ACHN (cell line): ENCODE measurements at regions not wholly inside any gene's neighbourhood (a gene's known extent, or its start where the extent isn't known, plus 50 kb on each side); places are given as distances from the start of the nearest gene placed in this dataset.
A peak's percentile ranks its signal among the peaks of the same experiment; 100 is the strongest.
"Not testable (repeated sequence)": the region's sequence is repeated elsewhere in the genome, so short reads cannot be mapped to it uniquely, and the experiment has no call there.

ENCODE experiments used
- DNase-seq: peaks from one replicate; pipeline ENCODE4 v3.0.0-alpha.2; 2015
- in situ Hi-C: cut with HindIII; loops from 2 replicates; pipeline ENCODE4 v1.10.0; 2017; ENCODE audit warnings: low sequenced_read_pairs, low pct_ligation_motif_present, low pct_unique_long_range_greater_than_20kb

DNA sequence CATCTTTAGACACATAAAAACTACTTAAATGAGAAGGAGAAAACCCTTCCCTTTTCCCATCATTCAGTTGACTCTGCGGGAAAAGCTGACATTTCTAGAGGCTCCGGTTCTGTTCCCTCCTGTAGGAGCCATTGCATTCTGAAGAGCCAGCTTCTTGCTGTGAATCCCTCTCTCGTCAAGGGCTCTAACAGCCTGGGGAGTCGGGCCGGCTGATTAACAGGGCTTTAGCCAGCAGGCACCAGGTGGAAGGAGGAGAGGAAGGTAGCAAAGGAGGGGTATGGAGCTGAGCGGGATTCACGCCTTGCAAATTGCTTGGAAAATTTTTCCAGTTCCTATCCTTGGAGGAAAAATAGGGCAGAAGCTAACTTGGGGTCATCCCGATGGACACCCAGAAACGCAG, 108.3 kb upstream of the UBE2E1 start:
- in situ Hi-C loops: no loop called here
- no peak for DNase-seq

- no peak for DNase-seq
- in situ Hi-C loops: no loop called here
These were observed 107.0 kb upstream of the UBE2E1 start for GRCh38 chr3:23698652-23699313.

GRCh38 chr3:23700616-23701015, 105.1 kb upstream of the UBE2E1 start:
- in situ Hi-C loops: no loop called here

DNA sequence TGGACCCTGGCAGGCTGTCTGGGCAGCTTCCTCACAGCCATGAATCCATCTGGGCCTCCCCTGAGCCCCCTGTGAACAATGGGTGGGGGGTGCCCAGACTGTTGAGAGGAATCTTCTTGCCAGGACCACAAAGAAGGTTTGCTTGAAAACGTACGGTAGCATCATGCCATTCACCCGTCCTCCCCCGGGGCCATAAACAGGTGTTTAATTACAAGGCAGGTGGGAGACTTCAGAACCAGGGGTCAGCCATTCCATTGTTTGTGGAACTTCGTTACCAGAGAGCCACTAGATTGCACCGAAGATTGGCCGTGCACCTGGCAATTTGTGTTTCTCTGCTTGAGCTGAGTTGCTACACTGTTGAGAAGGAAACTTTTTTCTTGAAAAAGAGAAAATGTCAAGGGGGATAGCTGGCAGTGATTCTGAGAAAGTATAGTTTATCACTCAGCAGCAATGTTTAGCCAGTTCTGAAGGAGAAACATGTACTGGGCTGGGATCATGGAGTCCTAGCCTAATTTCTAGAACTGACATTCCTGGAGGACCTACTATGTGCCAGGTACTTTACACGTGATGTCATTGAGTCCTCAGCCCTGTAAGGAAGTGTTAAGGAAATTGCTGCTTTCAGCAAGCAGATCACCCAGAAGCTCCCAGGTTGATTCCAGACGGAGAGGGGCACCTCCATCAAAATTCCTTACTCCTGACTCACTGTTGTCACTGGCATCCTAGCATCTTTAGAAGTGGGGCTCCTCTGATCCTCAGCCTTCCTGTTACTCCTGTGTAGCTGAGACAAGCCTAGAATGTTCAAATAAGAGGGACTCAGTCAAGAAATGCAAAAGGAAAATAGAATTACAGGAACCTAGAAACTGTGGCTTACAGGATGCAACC, 103.8 kb upstream of the UBE2E1 start:
- DNase-seq: peak; percentile 33
- in situ Hi-C loops: no loop called here

More at GRCh38 chr3:23700616-23701015, 105.1 kb upstream of the UBE2E1 start:
- no peak for DNase-seq

- in situ Hi-C loops: no loop called here
- no peak for DNase-seq
These were observed 101.5 kb upstream of the UBE2E1 start for GRCh38 chr3:23704298-23704697.

DNA sequence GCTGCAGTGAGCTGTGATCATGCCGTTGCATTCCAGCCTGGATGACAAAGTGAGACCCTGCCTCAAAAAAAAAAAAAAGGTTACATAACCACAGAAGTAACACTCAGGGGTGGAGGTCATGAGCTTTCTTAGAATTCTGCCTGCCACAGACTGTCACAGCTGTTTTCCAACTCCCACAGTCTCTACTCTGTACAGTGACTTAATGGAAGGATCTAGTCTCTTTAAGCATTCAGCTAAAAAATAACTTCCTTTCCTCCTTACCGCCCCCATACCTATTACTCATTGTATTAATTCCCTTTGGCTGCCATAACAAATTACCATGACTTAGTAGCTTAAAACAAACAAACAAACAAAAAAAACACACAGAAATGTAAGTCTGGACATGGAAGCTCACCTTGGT, 99.6 kb upstream of the UBE2E1 start:
- in situ Hi-C loops: no loop called here
- DNase-seq: no peak

- in situ Hi-C loops: no loop called here
- DNase-seq: no peak
These were observed 95.8 kb upstream of the UBE2E1 start for GRCh38 chr3:23709987-23710386.

DNA sequence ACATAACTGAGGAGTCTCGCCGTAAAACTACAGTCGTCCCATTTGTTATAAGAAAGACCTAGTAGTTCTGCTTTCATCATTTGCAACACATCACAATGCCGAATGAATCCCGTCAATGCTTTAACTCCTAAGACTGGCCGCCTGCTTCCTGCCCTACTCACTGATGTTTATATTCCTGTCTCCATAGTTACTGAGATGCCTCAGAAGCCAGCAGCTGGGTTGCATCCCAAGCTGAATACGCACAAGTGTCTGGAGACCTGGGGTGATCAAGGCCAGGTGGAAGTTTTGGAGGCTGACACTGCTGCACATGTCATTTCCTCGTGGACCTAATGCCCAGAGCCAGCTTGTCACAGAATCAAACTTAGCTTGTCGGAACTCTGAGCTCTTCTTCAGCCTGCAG, 95.2 kb upstream of the UBE2E1 start:
- in situ Hi-C loops: no loop called here
- DNase-seq: no peak

DNA sequence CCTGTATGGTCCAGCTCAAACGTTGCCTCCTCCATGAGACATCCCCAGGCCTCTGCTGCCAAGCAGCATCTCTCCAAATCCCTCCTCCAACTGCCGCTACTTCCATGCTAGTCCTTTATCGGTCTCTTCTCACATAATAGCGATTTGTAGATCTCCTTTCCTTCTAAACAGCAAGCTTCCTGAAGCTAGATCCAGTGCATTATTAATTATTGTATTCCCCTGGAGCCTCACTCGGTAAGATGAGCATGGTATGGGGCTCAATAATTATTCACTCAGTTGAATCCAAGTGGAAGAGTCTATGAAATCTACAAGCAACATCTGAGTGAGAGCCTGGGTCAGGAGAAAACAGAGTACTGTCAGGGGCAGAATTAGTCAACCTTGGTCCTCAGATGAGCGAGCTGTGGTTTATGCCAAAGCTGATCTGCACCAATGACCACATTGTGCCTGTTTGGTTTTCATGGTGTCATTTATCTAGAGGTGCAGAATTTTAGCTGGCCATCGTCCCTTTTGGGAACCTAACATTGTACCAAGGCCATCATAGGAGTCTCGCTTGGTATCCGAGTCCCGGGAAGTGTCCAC, 93.8 kb upstream of the UBE2E1 start:
- in situ Hi-C loops: no loop called here
- DNase-seq: peak; percentile 5

DNA sequence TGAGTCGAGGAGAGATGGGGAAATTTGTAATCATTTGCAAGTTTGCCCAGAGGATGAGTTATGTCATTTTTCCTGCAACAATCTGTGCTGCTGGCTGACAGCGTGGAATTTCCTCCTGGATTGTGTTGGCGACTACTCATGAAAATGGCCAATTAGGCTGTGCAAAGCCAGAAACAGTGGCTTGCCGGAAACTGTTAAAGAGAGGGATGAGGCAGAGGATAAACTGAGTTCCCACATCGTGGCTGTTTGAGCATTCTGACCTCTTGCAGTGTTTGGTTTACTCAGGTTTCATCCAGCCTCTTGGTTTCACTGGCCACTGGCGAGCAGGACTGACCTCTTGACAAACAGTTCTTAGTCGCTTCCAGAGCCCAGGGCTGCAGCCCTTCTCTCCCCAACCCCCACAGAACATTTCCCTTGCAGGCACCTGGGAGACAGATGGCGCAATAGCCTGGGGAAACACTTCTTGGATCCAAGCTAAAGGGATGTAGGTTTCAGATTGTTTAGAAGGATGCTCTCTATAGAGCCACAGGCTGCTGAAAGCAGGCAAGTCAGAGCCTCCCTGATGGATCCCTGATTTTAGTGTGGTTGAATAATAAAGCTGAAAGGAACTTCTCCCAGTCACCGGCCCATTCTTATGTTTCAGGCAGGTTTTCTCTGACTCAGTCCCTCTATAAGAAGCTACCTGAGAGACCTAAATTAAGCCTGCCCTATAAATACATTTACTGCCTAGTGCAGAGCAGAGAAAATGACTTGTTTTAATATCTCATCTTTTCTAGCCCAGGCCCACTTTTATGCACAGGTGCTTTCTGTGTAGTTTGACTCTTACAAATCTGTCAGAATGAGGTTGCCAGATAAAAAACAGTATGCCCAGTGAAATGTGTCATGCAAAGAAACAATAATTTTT, 92.8 kb upstream of the UBE2E1 start:
- peak; percentile 55 for DNase-seq
- in situ Hi-C loops: no loop called here

DNA sequence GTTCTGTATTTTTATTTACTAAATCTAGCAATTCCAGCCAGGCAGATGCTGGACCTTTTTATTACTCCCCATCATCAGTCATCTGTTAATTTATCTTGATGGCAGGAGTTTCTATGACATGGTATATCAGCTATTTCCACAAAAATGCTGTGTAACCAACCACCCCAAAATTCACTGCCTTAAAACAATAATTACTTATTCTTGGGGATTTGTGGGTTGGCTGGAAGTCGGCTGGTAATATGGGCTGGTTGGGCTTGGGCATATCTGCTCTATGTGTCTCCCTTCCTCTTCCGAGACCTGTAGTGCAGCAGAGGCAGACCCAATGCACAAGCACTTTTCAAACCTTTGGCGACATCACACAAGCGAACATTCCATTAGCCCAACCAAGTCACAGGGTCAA, 92.1 kb upstream of the UBE2E1 start:
- DNase-seq: no peak
- in situ Hi-C loops: no loop called here

DNA sequence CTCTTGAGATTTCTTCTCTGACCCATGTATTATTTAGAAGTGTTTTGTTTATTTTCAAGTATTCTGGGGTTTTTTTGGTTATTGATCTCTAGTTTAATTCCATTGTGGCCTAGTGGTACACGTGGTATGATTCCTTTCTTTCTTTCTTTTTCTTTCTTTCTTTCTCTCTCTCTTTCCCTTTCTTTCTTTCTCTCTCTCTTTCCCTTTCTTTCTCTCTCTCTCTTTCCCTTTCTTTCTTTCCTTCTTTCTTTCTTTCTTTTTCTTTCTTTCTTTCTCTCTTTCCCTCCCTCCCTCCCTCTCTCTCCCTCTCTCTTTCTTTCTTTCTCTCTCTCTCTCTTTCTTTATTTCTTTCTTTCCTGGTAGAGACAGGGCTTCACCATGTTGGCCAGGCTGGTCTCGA, 85.7 kb upstream of the UBE2E1 start:
- no peak for DNase-seq
- in situ Hi-C loops: no loop called here

DNA sequence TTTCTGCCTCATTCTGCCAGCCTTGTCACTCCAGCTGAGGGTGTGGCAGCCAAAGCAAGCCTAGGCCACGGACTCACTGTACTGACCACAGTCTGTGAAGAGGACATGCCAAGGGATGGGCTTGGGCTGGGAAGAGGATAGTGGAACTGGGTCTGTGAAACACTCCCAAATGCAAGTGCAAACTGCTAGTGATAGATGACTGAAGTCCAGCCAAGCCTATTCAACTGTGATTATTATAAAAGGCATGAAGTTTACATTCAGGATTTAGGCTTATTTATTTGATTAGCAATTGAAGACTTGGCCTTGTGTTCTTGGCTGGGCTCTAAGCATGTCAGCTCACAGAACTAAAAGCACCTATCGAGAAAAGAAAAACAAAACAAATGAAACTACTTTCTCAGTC, 84.9 kb upstream of the UBE2E1 start:
- in situ Hi-C loops: no loop called here
- no peak for DNase-seq

DNA sequence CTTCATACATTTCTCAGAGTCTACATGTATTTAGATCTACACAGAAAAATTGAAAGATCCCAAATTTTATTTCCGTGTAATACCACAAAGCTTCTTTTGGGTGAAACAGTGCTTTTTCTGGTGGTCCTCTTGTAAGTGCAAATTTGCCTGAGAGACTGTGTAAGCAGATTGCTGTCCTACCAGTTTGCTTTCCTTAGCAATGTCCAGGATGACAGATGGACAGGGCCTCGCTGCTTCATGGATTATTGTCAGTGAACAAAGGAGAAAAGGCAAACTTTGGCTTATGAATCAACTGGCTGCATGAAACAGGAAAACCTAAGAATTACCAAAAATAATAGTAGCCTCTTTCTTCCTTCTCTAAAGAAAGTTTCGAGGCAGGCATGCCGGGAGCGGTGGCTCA, 82.6 kb upstream of the UBE2E1 start:
- in situ Hi-C loops: no loop called here
- no peak for DNase-seq

DNA sequence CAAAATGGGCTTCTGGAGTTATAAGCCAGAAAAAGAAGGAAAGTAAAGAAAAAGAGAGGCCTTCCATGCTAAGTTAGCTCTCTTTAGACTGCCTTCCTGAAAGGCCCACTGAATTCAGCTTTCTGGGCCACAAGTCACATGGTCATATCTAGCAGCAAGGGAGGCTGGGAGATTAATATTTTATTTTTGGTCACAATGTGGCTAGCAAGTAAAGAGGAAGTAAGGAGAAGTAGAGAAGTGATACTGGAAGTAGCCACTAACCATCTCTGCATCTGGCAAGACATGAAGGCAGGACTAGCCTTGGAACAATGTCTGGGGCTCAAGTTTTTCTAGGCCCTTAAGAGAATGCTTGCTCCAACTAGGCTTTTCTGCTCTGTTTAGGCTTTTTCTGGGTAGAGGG, 81.8 kb upstream of the UBE2E1 start:
- in situ Hi-C loops: no loop called here

GRCh38 chr3:23726811-23727548, 78.8 kb upstream of the UBE2E1 start:
- in situ Hi-C loops: no loop called here
- no peak for DNase-seq

More for the DNA sequence above, 81.8 kb upstream of the UBE2E1 start:
- no peak for DNase-seq

DNA sequence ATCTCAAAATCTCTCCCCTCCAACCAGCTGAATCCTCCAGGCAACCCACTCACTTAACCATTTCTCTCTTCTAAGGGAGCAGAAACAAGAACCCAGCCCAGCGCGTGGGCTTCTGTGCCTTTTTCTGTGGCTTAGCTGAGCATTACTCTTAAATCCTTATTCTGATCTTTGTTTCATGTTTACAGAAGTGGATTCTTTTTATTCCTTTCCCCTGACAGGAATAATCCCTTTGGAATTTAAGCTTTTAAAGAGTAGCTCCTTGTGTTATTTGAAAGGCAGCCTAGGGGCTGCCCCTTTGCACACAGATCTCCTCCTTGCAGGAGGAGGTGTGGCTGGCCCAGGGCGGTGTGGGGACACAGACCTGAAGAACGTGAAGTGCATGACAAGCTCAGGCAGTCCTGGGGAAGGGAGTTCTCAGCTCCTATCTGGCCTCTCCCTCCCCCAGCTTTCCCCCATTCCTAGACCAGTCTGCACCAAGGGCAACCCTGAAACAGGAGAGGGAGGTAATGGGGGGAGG, 77.1 kb upstream of the UBE2E1 start:
- in situ Hi-C loops: no loop called here
- no peak for DNase-seq

- DNase-seq, in situ Hi-C loops: not testable (repeated sequence)
These were observed 76.4 kb upstream of the UBE2E1 start for GRCh38 chr3:23729362-23729761.
